ENCODE measurements at regions not wholly inside any gene's neighbourhood (a gene's known extent, or its start where the extent isn't known, plus 50 kb on each side); places are given as distances from the start of the nearest gene placed in this dataset.
A peak's percentile ranks its signal among the peaks of the same experiment; 100 is the strongest.

GRCh38 chr12:42859612-42860011 lies 270.1 kb upstream of the PRICKLE1 start:
- no peak for DNase-seq (ENCODE audit: low spot score)
- H3K9me3 ChIP-seq (ENCODE audit: low read depth): no peaks in the 10 kb centered on the region
- peak overlapping the region; percentile 14 for H2AFZ ChIP-seq
- H3K4me1 ChIP-seq (ENCODE audit: insufficient read depth): peaks cover 7% of the 10 kb centered on the region
- no peak overlapping the region for H3K4me3 ChIP-seq
- H4K20me1 ChIP-seq (ENCODE audit: insufficient read depth, poor library complexity, severe bottlenecking): no peaks in the 10 kb centered on the region
- no peaks in the 10 kb centered on the region for H3K9me2 ChIP-seq (replicated peaks; ENCODE audit: insufficient read depth)
- 75% methylated on average over 8 of the region's 8 CpGs for WGBS (ENCODE audit: low lambda C conversion rate, missing lambda C conversion rate)
- H3K27ac ChIP-seq: peak overlapping the region; percentile 23
- no peaks in the 10 kb centered on the region for H3K36me3 ChIP-seq (replicated peaks; ENCODE audit: insufficient read depth, low read depth)
- TF ChIP-seq EZH2 (IDR thresholded peaks at IDR 0.05; ENCODE audit: borderline replicate concordance) (no peak), CTCF (IDR thresholded peaks at IDR 0.05; ENCODE audit: poor library complexity) (no peak), EZH2phosphoT487 (IDR thresholded peaks at IDR 0.05; ENCODE audit: low read depth, severe bottlenecking, unreplicated experiment) (no peak)
- no peaks in the 10 kb centered on the region for H3K79me2 ChIP-seq
- H3K4me2 ChIP-seq: no peak overlapping the region
- no peaks in the 10 kb centered on the region for H3K27me3 ChIP-seq

- no peak overlapping the region for H3K27ac ChIP-seq
- no peaks in the 10 kb centered on the region for H3K9me2 ChIP-seq (replicated peaks; ENCODE audit: insufficient read depth)
- H3K4me1 ChIP-seq (ENCODE audit: insufficient read depth): peaks cover 7% of the 10 kb centered on the region
- H4K20me1 ChIP-seq (ENCODE audit: insufficient read depth, poor library complexity, severe bottlenecking): no peaks in the 10 kb centered on the region
- no peak overlapping the region for H2AFZ ChIP-seq
- H3K9me3 ChIP-seq (ENCODE audit: low read depth): no peaks in the 10 kb centered on the region
- H3K36me3 ChIP-seq (replicated peaks; ENCODE audit: insufficient read depth, low read depth): no peaks in the 10 kb centered on the region
- H3K27me3 ChIP-seq: no peaks in the 10 kb centered on the region
- no peak overlapping the region for H3K4me2 ChIP-seq
- no peaks in the 10 kb centered on the region for H3K79me2 ChIP-seq
- no peak for TF ChIP-seq EZH2phosphoT487 (IDR thresholded peaks at IDR 0.05; ENCODE audit: low read depth, severe bottlenecking, unreplicated experiment)
- no peak for TF ChIP-seq EZH2 (IDR thresholded peaks at IDR 0.05; ENCODE audit: borderline replicate concordance)
- no peak for TF ChIP-seq CTCF (IDR thresholded peaks at IDR 0.05; ENCODE audit: poor library complexity)
- DNase-seq (ENCODE audit: low spot score): no peak
- H3K4me3 ChIP-seq: no peak overlapping the region
These were observed 267.6 kb upstream of the PRICKLE1 start for GRCh38 chr12:42857106-42857505.

GRCh38 chr12:42855362-42855950 lies 265.9 kb upstream of the PRICKLE1 start:
- peaks cover 7% of the 10 kb centered on the region for H3K4me1 ChIP-seq (ENCODE audit: insufficient read depth)
- peak overlapping the region; percentile 38 for H3K27ac ChIP-seq
- no peak overlapping the region for H3K4me3 ChIP-seq
- no peaks in the 10 kb centered on the region for H3K79me2 ChIP-seq
- no peaks in the 10 kb centered on the region for H3K27me3 ChIP-seq
- no peaks in the 10 kb centered on the region for H3K36me3 ChIP-seq (replicated peaks; ENCODE audit: insufficient read depth, low read depth)
- no peak overlapping the region for H3K4me2 ChIP-seq
- no peaks in the 10 kb centered on the region for H3K9me2 ChIP-seq (replicated peaks; ENCODE audit: insufficient read depth)
- DNase-seq (ENCODE audit: low spot score): no peak
- H2AFZ ChIP-seq: no peak overlapping the region
- no peaks in the 10 kb centered on the region for H4K20me1 ChIP-seq (ENCODE audit: insufficient read depth, poor library complexity, severe bottlenecking)
- WGBS (ENCODE audit: low lambda C conversion rate, missing lambda C conversion rate): 45% methylated on average over 2 of the region's 2 CpGs
- TF ChIP-seq EZH2phosphoT487 (IDR thresholded peaks at IDR 0.05; ENCODE audit: low read depth, severe bottlenecking, unreplicated experiment): no peak
- H3K9me3 ChIP-seq (ENCODE audit: low read depth): no peaks in the 10 kb centered on the region

GRCh38 chr12:42854826-42855225 lies 265.3 kb upstream of the PRICKLE1 start:
- TF ChIP-seq EZH2phosphoT487 (IDR thresholded peaks at IDR 0.05; ENCODE audit: low read depth, severe bottlenecking, unreplicated experiment) (no peak), CTCF (IDR thresholded peaks at IDR 0.05; ENCODE audit: poor library complexity) (no peak), EZH2 (IDR thresholded peaks at IDR 0.05; ENCODE audit: borderline replicate concordance) (no peak)
- Histone ChIP-seq H3K4me2 (no peak overlapping the region), H3K4me3 (no peak overlapping the region), H3K79me2 (no peaks in the 10 kb centered on the region), H2AFZ (no peak overlapping the region), H3K27ac (peak overlapping the region; percentile 38), H3K9me2 (replicated peaks; ENCODE audit: insufficient read depth) (no peaks in the 10 kb centered on the region), H3K27me3 (no peaks in the 10 kb centered on the region), H3K4me1 (ENCODE audit: insufficient read depth) (peaks cover 7% of the 10 kb centered on the region), H4K20me1 (ENCODE audit: insufficient read depth, poor library complexity, severe bottlenecking) (no peaks in the 10 kb centered on the region), H3K36me3 (replicated peaks; ENCODE audit: insufficient read depth, low read depth) (no peaks in the 10 kb centered on the region), H3K9me3 (ENCODE audit: low read depth) (no peaks in the 10 kb centered on the region)
- DNase-seq (ENCODE audit: low spot score): no peak
